Activated CD4-positive, alpha-beta memory T cell treated with anti-CD3 and anti-CD28 coated beads, Interleukin-2, amount 10 ng/mL, durations not matched to agents 7 days and 5 days (primary cell): ENCODE measurements at regions not wholly inside any gene's neighbourhood (a gene's known extent, or its start where the extent isn't known, plus 50 kb on each side); places are given as distances from the start of the nearest gene placed in this dataset.

Source experiments
- CTCF ChIA-PET: fragments of 350-600 bp; sonication (Branson Sonifier 250); formaldehyde crosslinking; loops from one replicate; lab custom pipeline; 2021; ENCODE audit warnings: antibody characterized with exemption, inconsistent platforms; lab: Charles Lee
- POLR2A ChIA-PET: fragments of 350-600 bp; sonication (Branson Sonifier 250); formaldehyde crosslinking; loops from one replicate; lab custom pipeline; 2021; ENCODE audit warnings: antibody characterized with exemption; lab: Charles Lee
- DNase-seq: peaks from one replicate; pipeline ENCODE4 v3.0.0-alpha.2; 2020
- H3K27ac Mint-ChIP-seq: one replicate; pipeline ENCODE4 v1.8.0; 2021; ENCODE audit warnings: mild to moderate bottlenecking, mixed read lengths
- H3K27me3 Mint-ChIP-seq: one replicate; pipeline ENCODE4 v1.8.0; 2021; ENCODE audit warnings: mixed read lengths
- H3K36me3 Mint-ChIP-seq: one replicate; pipeline ENCODE4 v1.8.0; 2021; ENCODE audit warnings: low read depth, mixed read lengths
- H3K4me1 Mint-ChIP-seq: one replicate; pipeline ENCODE4 v1.8.0; 2021; ENCODE audit warnings: mixed read lengths
- H3K4me3 Mint-ChIP-seq: one replicate; pipeline ENCODE4 v1.8.0; 2021; ENCODE audit warnings: mild to moderate bottlenecking, mixed read lengths
- H3K9me3 Mint-ChIP-seq: one replicate; pipeline ENCODE4 v1.8.0; 2021; ENCODE audit warnings: mixed read lengths

- H3K27ac Mint-ChIP-seq: no peak overlapping the region
- no peak for DNase-seq
- H3K36me3 Mint-ChIP-seq: no peaks in the 10 kb centered on the region
- ChIA-PET CTCF (no interaction called here), POLR2A (no interaction called here)
- H3K9me3 Mint-ChIP-seq: no peaks in the 10 kb centered on the region
- H3K4me1 Mint-ChIP-seq: no peaks in the 10 kb centered on the region
- peaks cover 14% of the 10 kb centered on the region for H3K27me3 Mint-ChIP-seq
- no peak overlapping the region for H3K4me3 Mint-ChIP-seq
Measured at GRCh38 chr15:88730751-88731150, 72.5 kb upstream of the ACAN start.

- no peak overlapping the region for H3K27ac Mint-ChIP-seq
- H3K36me3 Mint-ChIP-seq: no peaks in the 10 kb centered on the region
- no peak overlapping the region for H3K4me3 Mint-ChIP-seq
- H3K27me3 Mint-ChIP-seq: peaks cover 20% of the 10 kb centered on the region
- H3K4me1 Mint-ChIP-seq: no peaks in the 10 kb centered on the region
- no peaks in the 10 kb centered on the region for H3K9me3 Mint-ChIP-seq
- no peak for DNase-seq
- POLR2A ChIA-PET: no interaction called here
- CTCF ChIA-PET: no interaction called here
Measured at GRCh38 chr15:88735212-88735611, 68.0 kb upstream of the ACAN start.

- H3K27ac Mint-ChIP-seq: no peak overlapping the region
- peaks cover 17% of the 10 kb centered on the region for H3K27me3 Mint-ChIP-seq
- no peak for DNase-seq
- no peaks in the 10 kb centered on the region for H3K36me3 Mint-ChIP-seq
- POLR2A ChIA-PET: no interaction called here
- no peaks in the 10 kb centered on the region for H3K9me3 Mint-ChIP-seq
- CTCF ChIA-PET: no interaction called here
- H3K4me1 Mint-ChIP-seq: no peaks in the 10 kb centered on the region
- H3K4me3 Mint-ChIP-seq: no peak overlapping the region
Measured at GRCh38 chr15:88736204-88736603, 67.0 kb upstream of the ACAN start.

GRCh38 chr15:88738796-88739195 lies 64.4 kb upstream of the ACAN start:
- ChIA-PET POLR2A (no interaction called here), CTCF (no interaction called here)
- no peak for DNase-seq
- H3K9me3 Mint-ChIP-seq: no peaks in the 10 kb centered on the region
- no peaks in the 10 kb centered on the region for H3K36me3 Mint-ChIP-seq
- H3K27ac Mint-ChIP-seq: no peak overlapping the region
- no peak overlapping the region for H3K4me3 Mint-ChIP-seq
- no peaks in the 10 kb centered on the region for H3K4me1 Mint-ChIP-seq
- peaks cover 24% of the 10 kb centered on the region for H3K27me3 Mint-ChIP-seq

GRCh38 chr15:88739541-88739940 lies 63.7 kb upstream of the ACAN start:
- POLR2A ChIA-PET: no interaction called here
- H3K4me3 Mint-ChIP-seq: no peak overlapping the region
- no peaks in the 10 kb centered on the region for H3K36me3 Mint-ChIP-seq
- H3K27me3 Mint-ChIP-seq: peaks cover 29% of the 10 kb centered on the region
- H3K27ac Mint-ChIP-seq: no peak overlapping the region
- no peak for DNase-seq
- CTCF ChIA-PET: no interaction called here
- no peaks in the 10 kb centered on the region for H3K9me3 Mint-ChIP-seq
- no peaks in the 10 kb centered on the region for H3K4me1 Mint-ChIP-seq

- no peaks in the 10 kb centered on the region for H3K36me3 Mint-ChIP-seq
- no peak for DNase-seq
- no peak overlapping the region for H3K4me3 Mint-ChIP-seq
- H3K9me3 Mint-ChIP-seq: no peaks in the 10 kb centered on the region
- POLR2A ChIA-PET: no interaction called here
- no peaks in the 10 kb centered on the region for H3K4me1 Mint-ChIP-seq
- CTCF ChIA-PET: no interaction called here
- peaks cover 33% of the 10 kb centered on the region for H3K27me3 Mint-ChIP-seq
- no peak overlapping the region for H3K27ac Mint-ChIP-seq
Measured at GRCh38 chr15:88740356-88740755, 62.9 kb upstream of the ACAN start.

GRCh38 chr15:88741046-88741445 lies 62.2 kb upstream of the ACAN start:
- ChIA-PET POLR2A (no interaction called here), CTCF (no interaction called here)
- H3K27ac Mint-ChIP-seq: no peak overlapping the region
- H3K9me3 Mint-ChIP-seq: no peaks in the 10 kb centered on the region
- no peak for DNase-seq
- H3K4me1 Mint-ChIP-seq: no peaks in the 10 kb centered on the region
- no peaks in the 10 kb centered on the region for H3K36me3 Mint-ChIP-seq
- peaks cover 28% of the 10 kb centered on the region for H3K27me3 Mint-ChIP-seq
- no peak overlapping the region for H3K4me3 Mint-ChIP-seq

- POLR2A ChIA-PET: no interaction called here
- no peaks in the 10 kb centered on the region for H3K36me3 Mint-ChIP-seq
- H3K4me3 Mint-ChIP-seq: no peak overlapping the region
- no peaks in the 10 kb centered on the region for H3K9me3 Mint-ChIP-seq
- no peaks in the 10 kb centered on the region for H3K4me1 Mint-ChIP-seq
- CTCF ChIA-PET: no interaction called here
- no peak for DNase-seq
- H3K27me3 Mint-ChIP-seq: peaks cover 28% of the 10 kb centered on the region
- H3K27ac Mint-ChIP-seq: no peak overlapping the region
Measured at GRCh38 chr15:88741671-88742070, 61.6 kb upstream of the ACAN start.

- no peak overlapping the region for H3K27ac Mint-ChIP-seq
- ChIA-PET CTCF (no interaction called here), POLR2A (no interaction called here)
- H3K4me3 Mint-ChIP-seq: no peak overlapping the region
- H3K36me3 Mint-ChIP-seq: no peaks in the 10 kb centered on the region
- peaks cover 26% of the 10 kb centered on the region for H3K27me3 Mint-ChIP-seq
- no peaks in the 10 kb centered on the region for H3K9me3 Mint-ChIP-seq
- H3K4me1 Mint-ChIP-seq: no peaks in the 10 kb centered on the region
- no peak for DNase-seq
Measured at GRCh38 chr15:88742161-88742560, 61.1 kb upstream of the ACAN start.

GRCh38 chr15:88744548-88745020 lies 58.7 kb upstream of the ACAN start:
- peaks cover 31% of the 10 kb centered on the region for H3K27me3 Mint-ChIP-seq
- no peak overlapping the region for H3K27ac Mint-ChIP-seq
- DNase-seq: no peak
- ChIA-PET CTCF (no interaction called here), POLR2A (no interaction called here)
- no peaks in the 10 kb centered on the region for H3K9me3 Mint-ChIP-seq
- H3K36me3 Mint-ChIP-seq: no peaks in the 10 kb centered on the region
- H3K4me1 Mint-ChIP-seq: no peaks in the 10 kb centered on the region
- no peak overlapping the region for H3K4me3 Mint-ChIP-seq

GRCh38 chr15:88745065-88745464 lies 58.2 kb upstream of the ACAN start:
- H3K36me3 Mint-ChIP-seq: no peaks in the 10 kb centered on the region
- no peak overlapping the region for H3K4me3 Mint-ChIP-seq
- no peak for DNase-seq
- H3K4me1 Mint-ChIP-seq: no peaks in the 10 kb centered on the region
- H3K27ac Mint-ChIP-seq: no peak overlapping the region
- no peaks in the 10 kb centered on the region for H3K9me3 Mint-ChIP-seq
- POLR2A ChIA-PET: no interaction called here
- peaks cover 34% of the 10 kb centered on the region for H3K27me3 Mint-ChIP-seq
- CTCF ChIA-PET: no interaction called here

- Mint-ChIP-seq H3K36me3 (no peaks in the 10 kb centered on the region), H3K4me1 (no peaks in the 10 kb centered on the region), H3K4me3 (no peak overlapping the region), H3K9me3 (no peaks in the 10 kb centered on the region), H3K27me3 (peaks cover 35% of the 10 kb centered on the region), H3K27ac (no peak overlapping the region)
- ChIA-PET POLR2A (no interaction called here), CTCF (no interaction called here)
- DNase-seq: no peak
Measured at GRCh38 chr15:88745696-88746095, 57.5 kb upstream of the ACAN start.

- Mint-ChIP-seq H3K4me1 (no peaks in the 10 kb centered on the region), H3K27ac (no peak overlapping the region), H3K36me3 (no peaks in the 10 kb centered on the region), H3K27me3 (peaks cover 40% of the 10 kb centered on the region), H3K4me3 (no peak overlapping the region), H3K9me3 (no peaks in the 10 kb centered on the region)
- DNase-seq: no peak
- ChIA-PET POLR2A (no interaction called here), CTCF (no interaction called here)
Measured at GRCh38 chr15:88746451-88746850, 56.8 kb upstream of the ACAN start.

GRCh38 chr15:88747111-88747510 lies 56.1 kb upstream of the ACAN start:
- no peak for DNase-seq
- Mint-ChIP-seq H3K27me3 (peaks cover 40% of the 10 kb centered on the region), H3K4me1 (no peaks in the 10 kb centered on the region), H3K27ac (no peak overlapping the region), H3K9me3 (no peaks in the 10 kb centered on the region), H3K4me3 (no peak overlapping the region), H3K36me3 (no peaks in the 10 kb centered on the region)
- CTCF ChIA-PET: no interaction called here
- POLR2A ChIA-PET: no interaction called here

- peaks cover 41% of the 10 kb centered on the region for H3K27me3 Mint-ChIP-seq
- H3K36me3 Mint-ChIP-seq: no peaks in the 10 kb centered on the region
- no peak for DNase-seq
- H3K9me3 Mint-ChIP-seq: no peaks in the 10 kb centered on the region
- H3K4me1 Mint-ChIP-seq: no peaks in the 10 kb centered on the region
- no peak overlapping the region for H3K4me3 Mint-ChIP-seq
- H3K27ac Mint-ChIP-seq: no peak overlapping the region
- ChIA-PET POLR2A (no interaction called here), CTCF (no interaction called here)
Measured at GRCh38 chr15:88747631-88748030, 55.6 kb upstream of the ACAN start.
